Ovary (tissue), 3 donors: ENCODE measurements at regions not wholly inside any gene's neighbourhood (a gene's known extent, or its start where the extent isn't known, plus 50 kb on each side); places are given as distances from the start of the nearest gene placed in this dataset.

ENCODE experiments used
- CTCF ChIP-seq, 3 donors: fragments of 450-650 bp in 2 of 3; fragments of 200-600 bp in 1 of 3; IDR thresholded peaks; one replicate each; pipeline versions ENCODE4 v1.5.1 to v1.8.0; 2016 to 2022; ENCODE audit warnings: antibody characterized with exemption in 3 of 3, mild to moderate bottlenecking in 1 of 3
- EP300 ChIP-seq: sonication (generic); formaldehyde crosslinking; IDR thresholded peaks from one replicate; pipeline ENCODE4 v1.6.1; 2017; ENCODE audit warnings: antibody characterized with exemption
- POLR2A ChIP-seq: fragments of 450-650 bp; IDR thresholded peaks from one replicate; pipeline ENCODE4 v1.6.1; 2017; ENCODE audit warnings: antibody characterized with exemption, mild to moderate bottlenecking, moderate library complexity
- donor health status: DM: no; HTN: no; CAD: no.

GRCh38 chr4:53705151-53705764 lies 114.0 kb upstream of the LNX1 start:
- no peak for TF ChIP-seq CTCF (IDR thresholded peaks at IDR 0.05)
- no peak for TF ChIP-seq POLR2A
- TF ChIP-seq EP300 = no peak
